HG03432 (cell line): ENCODE measurements at regions not wholly inside any gene's neighbourhood (a gene's known extent, or its start where the extent isn't known, plus 50 kb on each side); places are given as distances from the start of the nearest gene placed in this dataset.
"Not testable (repeated sequence)": the region's sequence is repeated elsewhere in the genome, so short reads cannot be mapped to it uniquely, and the experiment has no call there.

Source experiments
- ATAC-seq: cut with Tn5 transposase; IDR thresholded peaks from one replicate; pipeline ENCODE4 v1.9.1; 2021; ENCODE audit warnings: mild to moderate bottlenecking, moderate library complexity; ENCODE audit not compliant: unreplicated experiment

DNA sequence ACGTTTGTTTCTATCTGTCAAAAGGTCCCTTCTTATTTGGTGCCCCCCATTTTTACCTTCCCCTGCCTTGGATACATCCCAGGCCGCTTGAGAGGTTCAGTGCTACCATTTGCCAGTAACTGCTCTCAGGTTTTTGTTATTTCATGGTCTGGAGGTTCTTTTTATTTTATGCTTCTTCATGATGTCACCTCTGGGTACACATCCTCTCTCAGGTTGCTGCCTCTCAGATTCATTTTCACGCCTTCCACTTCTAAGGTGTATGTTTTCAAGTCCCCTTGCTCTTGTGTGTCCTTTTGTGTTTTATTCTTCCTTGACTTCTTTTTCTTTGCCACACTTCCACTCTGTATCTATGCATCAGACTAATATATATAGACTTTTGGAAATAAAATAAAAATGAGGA is 640.1 kb upstream of the AADAT start:
- no peak for ATAC-seq

DNA sequence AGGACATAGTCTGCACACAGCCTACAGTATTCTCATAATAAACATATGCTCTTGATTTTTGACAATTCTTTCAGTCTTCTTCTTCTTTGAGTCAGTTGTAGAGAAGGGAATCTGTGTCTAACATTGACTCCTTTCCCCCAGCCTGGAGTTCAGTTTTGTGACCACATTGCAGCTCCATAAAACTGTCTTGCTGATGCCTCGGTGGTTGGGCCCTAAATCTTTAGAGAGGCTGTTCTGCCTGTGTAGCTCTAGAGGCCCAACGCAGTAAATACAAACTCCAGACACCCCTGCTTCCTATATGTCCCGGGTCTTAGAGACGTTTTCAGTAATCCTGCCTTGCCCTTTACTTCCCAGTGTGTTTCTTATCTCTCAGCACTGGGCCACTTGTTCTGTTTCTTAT is 639.5 kb upstream of the AADAT start:
- no peak for ATAC-seq

DNA sequence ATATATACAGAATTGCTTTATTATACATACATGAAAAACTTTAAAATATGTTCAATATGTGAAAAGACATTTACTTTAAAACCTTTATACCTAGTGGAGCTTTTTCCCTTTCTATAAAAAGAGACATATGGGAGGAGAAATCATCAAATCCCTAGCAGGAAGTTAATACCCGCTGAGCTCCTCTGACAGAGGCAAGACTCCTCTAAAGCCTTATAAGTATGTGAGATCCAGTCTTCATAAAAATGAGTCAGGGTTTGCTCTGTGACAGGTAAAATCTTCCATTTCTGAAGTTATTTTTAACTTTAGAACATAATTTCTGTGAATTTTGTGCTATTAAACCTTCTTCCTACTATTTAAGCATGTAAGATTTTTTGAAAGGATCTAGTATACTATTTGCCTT is 634.4 kb upstream of the AADAT start:
- ATAC-seq, result no peak

DNA sequence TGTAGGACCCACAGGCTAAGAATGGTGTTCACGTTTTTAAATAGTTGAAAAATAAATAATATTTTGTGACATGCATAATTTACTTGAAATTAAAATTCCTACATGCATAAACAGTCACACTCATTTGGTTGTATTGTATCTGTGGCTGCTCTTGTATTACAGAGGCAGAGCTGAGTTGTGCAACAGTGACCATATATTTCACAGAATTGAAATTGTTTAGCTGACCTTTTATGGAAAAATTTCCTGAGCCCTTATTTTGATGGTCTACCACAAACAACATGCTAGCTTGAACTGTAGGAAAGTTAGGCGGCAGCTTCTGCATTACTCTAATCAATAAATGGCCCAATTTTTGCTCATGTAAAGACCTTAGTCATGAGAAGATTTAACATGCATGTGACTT is 633.4 kb upstream of the AADAT start:
- no peak for ATAC-seq

DNA sequence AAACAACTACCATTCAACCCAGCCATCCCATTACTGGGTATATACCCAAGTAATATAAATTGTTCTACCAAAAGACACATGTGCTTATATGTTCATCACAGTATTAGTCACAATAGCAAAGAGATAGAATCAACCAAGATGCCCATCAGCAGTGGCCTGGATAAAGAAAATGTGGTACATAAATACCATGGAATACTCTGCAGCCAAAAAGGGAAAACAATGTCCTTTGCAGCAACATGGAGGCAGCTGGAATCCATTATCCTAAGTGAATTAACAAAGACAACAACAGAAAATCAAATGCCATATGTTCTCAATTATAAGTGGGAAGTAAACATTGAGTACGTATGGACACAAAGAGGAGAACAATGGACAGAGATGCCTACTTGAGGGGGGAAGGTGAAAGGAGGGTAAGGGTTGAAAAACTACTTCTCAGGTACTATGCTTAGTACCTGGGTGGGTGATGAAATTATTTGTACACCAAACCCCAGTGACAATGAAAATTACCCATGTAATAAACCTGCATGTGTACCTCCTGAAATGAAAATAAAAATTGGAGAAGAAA is 632.1 kb upstream of the AADAT start:
- no peak for ATAC-seq

DNA sequence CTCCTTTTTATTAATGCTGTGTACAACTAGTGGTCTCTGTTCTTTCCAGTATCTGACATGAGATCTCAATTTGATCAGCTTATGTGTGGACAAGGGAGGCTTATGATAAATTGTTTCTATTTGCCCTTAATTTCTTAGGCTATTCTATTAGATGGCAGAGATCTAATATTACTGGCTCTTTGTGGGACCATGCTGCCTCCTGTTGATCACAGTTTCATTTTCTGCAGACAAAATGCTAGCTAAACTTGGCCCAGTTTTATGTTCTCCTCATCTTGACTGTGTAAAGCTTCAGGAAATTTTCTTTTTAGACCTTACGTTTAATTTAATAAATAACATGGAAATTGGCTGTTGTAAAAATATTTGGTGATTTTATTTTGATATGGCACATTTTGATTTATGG is 627.1 kb upstream of the AADAT start:
- ATAC-seq, result no peak

DNA sequence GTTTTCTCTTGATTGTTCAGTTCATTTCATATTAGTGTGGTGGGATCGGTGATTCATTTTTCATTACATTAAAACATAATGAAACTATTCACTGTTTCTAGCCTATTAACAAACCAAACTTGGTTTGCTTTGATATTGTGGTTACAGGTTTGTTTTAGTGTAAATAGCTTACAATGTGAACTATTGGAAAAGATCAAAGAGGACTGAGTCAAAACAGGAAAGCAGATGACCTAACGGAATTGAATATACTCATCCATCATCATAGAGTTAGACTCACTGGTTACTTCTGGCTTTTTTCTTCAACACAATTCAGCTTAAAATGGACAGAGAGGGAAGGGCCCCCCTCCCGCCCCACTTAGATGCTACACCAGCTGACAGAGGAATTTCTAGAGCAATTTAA is 616.2 kb upstream of the AADAT start:
- ATAC-seq, result peak; percentile 51

DNA sequence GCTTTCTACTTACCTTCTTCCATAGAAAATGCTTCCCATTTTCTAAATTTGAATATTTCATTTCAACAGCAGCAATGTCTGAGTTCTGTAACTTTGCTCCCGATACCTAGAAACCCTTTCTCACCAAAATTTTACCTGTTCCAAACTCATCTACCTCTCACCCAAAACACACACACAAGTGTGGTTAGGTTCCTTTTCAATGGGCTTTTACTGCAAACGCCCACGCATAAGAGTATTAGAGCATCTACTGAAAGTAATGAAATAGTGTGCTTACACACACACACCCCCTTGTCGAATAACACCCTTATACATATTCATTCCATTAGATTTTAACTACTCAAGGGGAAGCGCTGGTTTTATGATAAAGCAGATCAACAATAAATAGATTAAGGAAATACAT is 610.3 kb upstream of the AADAT start:
- no peak for ATAC-seq

DNA sequence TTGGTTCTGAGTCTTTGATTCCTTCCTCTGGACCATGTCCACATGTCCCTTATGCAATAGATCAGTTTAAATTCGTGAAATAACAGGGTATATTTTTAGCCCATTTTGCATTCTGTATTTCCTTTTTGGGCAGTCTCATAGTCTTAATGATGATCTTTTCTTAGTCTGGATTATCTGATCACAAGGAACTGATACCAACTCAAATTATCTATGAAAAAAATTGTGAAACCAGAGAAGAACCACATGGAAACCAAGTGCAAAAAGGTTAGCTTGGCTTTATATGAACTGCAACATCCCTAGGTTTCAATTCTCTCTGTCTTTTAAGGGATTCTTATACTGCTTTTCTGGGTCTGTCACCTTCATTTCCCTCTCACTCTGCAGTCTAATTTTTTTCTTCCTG is 608.6 kb upstream of the AADAT start:
- peak; percentile 76 for ATAC-seq

DNA sequence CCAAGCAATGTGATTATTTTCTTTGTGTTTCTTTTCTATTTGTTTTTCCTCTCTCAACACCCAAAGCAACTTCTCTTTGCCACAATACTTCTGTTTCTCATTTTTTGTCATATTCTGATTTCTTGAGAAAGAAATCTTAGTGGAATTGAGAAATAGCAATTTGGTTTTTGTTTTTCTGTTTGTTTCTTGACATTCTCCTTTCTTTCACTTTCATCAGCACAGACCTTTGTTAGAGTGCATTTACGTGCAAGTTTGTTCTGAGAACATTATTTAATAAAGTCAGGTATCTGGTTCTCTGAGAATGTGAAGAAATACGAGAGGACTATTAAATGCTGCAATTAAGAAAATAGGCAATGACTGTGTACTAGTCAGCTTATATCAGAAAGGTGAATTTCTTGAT is 608.1 kb upstream of the AADAT start:
- ATAC-seq, result peak; percentile 64

DNA sequence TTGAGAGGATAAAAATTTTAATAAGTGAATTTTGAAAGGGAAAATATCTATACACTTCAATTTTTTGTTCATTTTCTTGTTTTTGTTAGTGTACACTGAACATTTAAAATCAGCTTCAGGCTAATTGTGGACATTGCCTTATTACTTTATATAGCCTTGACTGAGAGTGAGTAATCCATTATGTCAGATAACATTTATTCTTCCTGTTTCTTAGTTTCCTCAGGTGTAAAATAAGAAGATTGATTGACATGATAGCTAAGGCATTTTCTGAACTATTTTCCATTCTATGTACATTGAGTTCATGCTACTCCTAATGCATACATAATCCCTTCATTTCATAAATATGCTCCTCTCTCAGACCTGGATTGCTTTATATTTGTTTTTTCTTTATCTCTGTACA is 607.3 kb upstream of the AADAT start:
- no peak for ATAC-seq

DNA sequence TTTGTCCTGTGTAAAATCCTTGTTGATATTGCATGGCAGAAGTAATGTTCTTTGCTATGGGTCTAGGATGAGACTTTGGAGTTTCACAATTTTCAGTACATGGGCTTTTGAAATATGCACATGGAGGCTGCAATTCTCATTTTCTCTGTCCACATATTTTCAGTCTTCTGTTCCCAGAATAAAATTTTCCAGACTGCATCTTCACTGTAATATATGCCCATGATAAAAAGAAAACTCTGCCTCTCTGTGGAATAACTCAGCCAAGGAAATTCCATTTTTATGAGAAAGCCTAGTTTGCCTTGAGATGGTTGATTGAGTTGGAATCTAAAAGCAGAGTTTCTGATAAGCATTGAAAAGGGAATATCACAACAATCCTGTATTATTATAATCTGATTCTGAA is 601.4 kb upstream of the AADAT start:
- ATAC-seq, result no peak

DNA sequence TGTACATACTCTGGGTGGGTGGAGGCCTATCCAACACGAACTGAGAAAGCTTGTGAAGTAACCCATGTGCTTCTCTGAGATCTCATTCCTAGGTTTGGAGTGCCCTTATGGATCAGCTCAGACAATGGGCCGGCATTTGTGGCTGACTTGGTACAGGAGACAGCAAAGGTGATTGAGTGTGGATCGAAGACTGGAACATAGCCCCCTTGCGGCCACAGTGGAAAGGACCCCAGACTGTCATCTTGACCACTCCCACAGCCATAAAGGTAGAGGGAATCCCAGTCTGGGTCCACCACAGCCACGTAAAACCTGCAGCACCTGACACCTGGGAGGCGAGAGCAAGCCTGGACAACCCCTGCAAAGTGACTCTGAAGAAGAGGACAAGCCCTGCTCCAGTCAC is 598.0 kb upstream of the AADAT start:
- ATAC-seq, result no peak

DNA sequence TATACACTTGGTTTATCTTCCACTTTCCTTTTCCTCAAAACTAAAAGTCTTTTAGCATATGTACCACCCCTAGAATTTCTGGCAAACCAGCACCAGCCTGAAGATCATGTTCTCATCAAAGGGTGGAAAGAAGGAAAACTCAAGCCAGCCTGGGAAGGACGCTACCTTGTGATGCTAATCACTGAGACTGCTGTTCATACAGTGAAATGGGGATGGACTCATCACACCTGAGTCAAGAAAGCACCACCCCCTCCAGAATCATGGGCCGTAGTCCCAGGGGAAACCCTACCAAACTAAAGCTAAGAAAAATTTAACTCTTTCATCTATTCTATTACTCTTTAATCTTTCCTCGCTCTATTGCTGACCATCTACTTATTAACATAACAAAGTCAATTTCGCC is 595.9 kb upstream of the AADAT start:
- ATAC-seq, result not testable (repeated sequence)

DNA sequence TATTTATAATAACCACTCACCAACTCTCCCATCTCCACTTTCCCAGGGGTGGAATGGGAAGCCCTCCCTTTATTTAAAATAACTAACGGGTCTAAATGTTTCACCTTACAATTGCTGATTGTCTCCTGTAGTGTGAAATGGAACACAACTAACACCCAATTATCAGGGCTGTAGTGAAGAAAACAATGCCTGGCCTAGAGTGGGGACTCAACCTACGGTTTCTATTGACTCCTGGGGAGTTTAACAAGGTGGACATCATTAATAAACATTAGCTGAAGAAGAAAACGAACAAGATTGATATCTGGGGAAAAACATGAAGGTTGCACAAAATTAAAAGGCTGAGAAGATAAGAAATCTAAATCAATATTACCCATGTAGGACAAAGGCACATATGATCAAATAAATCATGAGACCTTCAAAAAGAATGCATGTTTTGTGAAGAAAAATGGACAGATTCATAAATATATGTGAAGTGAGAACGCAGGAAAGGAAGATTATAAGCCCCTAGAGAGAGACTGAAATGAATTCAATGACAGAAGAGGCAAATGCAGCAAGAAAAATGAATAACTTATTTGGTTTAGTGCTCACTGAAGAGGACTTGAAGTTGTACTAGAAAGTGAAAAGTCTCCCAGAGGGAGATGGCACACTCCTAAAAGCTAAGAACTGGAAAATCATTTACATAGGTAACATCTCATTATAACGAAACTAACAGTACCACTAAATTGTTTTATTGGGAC is 593.0 kb upstream of the AADAT start:
- no peak for ATAC-seq

DNA sequence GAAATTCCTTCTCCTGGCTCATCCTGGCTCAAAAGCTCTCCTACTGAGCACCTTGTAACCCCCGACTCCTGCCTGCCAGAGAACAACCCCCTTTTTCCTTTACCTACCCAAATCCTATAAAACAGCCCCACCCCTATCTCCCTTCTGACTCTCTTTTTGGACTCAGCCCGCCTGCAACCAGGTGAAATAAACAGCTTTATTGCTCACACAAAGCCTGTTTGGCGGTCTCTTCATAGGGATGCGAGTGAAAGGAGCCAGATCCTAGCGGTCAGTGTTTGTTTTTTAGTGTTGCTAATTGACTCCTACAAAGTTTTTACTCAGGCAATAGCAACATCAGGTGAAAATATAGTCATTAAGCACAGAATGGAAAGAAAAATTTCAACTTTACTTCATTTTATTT is 592.3 kb upstream of the AADAT start:
- ATAC-seq, result not testable (repeated sequence)

DNA sequence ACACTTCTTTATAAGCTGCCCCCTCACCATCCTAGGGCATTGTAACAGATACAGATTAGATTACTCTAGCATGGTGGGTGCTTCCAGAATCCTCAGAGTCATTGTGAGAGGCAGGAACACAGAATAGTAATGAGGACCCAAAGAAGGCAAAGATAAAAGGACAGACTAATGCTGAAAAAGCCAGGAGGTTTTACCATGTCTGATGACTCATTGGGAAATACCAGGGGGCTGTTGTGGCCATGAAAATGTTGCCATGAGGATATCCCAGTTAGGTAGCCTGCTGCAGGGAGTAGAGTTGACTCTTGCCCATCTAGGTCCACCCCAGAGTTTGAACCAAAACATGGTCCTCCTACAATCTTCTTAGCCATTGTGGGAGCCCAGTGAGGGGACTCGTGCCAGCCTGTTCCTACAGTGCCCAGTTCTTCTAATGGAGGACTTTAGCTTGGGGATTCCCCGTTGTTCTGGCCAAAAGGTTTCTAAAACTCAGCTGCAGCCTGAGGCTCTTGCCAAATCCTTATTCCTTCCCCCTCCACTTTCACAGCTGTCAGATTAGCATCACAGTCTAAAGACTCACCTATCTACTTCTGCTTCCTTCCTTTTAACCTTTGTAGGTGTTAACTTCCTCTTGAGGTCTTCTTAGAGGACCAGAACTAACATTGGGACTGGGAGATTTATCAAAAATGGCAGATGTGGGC is 586.0 kb upstream of the AADAT start:
- peak; percentile 67 for ATAC-seq

DNA sequence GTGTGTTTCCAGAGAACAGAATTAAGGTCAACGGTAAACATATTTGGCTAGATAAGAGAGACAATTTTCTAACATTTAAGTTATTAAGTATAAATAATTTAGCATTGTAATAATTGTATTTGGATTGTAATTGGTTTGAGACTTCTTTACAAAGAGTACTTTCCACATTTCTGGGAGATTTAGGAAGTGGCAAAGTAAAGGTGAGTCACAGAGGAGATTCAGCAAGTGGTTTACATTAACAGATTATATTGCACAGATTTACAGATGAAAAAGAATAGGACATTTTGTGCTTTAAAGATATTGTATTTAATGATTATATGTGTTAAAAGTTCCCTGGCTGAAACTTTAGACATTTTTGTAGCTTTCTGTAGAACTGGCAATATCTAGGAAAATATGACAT is 584.4 kb upstream of the AADAT start:
- ATAC-seq, result no peak

DNA sequence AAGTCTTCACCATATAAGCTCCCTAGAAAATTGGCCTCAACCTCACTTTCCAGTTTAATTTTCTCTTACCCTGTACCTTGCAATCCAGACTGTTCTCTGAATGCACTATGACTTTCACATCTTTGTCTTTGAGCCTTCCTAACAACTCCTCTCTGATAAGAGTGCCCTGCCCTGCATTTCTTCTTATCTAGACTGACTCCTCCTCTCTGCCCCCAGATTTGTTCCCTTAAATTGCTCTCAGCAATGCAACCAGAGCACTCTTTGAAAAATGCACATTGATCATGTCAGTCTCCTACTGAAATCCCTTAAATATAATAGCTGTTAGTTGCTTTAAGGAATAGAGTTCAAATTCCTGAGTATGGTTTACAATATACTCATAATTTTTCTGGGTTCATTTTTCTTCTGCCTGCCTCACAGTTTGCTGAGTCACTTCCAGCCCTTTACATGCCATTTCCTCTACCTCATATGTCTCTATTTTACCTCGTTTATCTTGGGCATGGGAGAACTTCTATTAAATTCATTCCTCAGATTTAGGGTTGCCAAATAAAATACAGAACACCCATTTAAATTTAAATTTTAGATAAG is 582.7 kb upstream of the AADAT start:
- no peak for ATAC-seq

DNA sequence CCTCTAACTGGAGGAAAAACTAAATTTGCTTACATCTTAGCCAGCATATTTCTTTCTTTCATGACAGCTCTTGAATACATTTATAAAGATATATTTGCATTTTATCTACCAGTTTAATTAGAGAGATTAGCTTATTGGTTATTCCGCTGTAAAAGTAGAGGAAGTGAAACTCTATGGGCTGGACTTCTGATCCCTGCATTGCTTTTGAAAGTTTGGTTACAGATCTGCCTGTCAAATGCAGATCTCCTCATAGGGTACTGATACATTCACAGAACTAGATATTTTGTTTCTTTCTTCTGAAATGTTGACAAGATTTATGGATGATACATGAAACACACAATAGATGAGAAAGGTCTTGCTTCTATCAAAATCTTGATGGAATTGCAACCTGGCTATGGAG is 581.4 kb upstream of the AADAT start:
- ATAC-seq, result peak; percentile 54

DNA sequence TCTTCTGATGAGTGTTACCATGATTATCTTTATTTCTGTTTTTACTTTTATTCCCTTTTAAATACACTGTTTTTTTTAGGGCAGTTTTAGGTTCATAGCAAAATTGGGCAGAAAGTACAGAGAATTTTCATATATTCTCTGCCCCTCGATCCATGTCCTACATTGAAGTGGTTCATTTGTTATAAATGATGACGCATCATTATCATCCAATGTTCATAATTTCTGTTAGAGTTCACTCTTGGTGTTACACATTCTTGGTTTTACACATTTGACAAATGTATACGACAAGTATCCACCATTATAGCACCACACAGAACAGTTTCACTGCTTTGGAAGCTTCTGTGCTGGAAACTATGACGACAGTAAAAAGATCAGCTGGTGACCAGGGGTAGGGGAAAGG is 578.1 kb upstream of the AADAT start:
- no peak for ATAC-seq

DNA sequence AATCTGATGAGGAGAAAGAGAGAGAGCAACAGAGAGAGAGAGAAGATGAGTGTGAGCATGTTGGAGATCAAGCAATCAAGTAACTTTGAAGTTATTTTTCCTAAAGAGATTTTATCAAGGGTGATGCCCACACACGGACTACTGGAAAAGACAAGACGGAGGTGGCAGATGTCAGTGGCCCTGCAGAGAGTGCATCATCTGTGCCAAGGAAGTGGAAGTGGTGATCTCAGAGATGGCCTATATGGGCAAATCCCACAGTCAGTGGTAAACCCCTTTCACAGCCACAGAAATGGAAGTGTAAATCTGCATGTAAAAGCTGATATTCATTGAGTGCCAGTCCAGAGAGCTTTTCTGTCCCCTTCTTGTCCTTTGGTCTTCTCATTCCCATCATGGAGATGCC is 577.2 kb upstream of the AADAT start:
- ATAC-seq, result peak; percentile 64
